ENCODE measurements at regions not wholly inside any gene's neighbourhood (a gene's known extent, or its start where the extent isn't known, plus 50 kb on each side); places are given as distances from the start of the nearest gene placed in this dataset.

DNA sequence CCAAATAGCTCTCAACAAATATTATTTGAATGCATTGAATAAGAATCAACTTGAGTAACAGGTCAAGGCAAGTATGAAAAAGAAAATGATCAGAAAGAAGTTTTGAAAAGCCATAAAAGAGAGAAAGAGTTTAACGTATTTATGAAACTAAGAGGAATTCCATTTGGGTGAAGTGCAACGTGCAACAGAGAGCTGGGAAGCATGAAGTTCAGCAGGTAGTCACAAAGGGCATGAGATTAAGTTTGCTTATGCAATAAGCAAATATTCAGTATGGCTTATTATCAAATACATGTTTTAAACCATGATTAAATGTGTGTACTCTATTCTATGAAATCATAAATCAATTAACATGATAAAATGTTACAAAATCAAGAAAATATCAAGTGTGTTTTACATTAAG is 62.7 kb upstream of the PCDH17 start:
- CTCF ChIA-PET, result no interaction called here
- POLR2A ChIA-PET, result no interaction called here
- Mint-ChIP-seq H3K36me3 (no peaks in the 10 kb centered on the region), H3K27ac (no peak overlapping the region), H3K4me1 (no peaks in the 10 kb centered on the region), H3K27me3 (ENCODE audit: low read depth) (no peaks in the 10 kb centered on the region), H3K9me3 (peaks cover 9% of the 10 kb centered on the region; the same call in 1 of the 2 replicates), H3K4me3 (no peak overlapping the region)
- TF ChIP-seq ZNF423 (CRISPR knock-in tag; IDR thresholded peaks at IDR 0.05), result no peak
- TF ChIP-seq TEAD1 (CRISPR knock-in tag; IDR thresholded peaks at IDR 0.05), result no peak
- no peak for TF ChIP-seq ESRRA (CRISPR knock-in tag; IDR thresholded peaks at IDR 0.05; ENCODE audit: borderline replicate concordance)
- TF ChIP-seq ELF4 (CRISPR knock-in tag; IDR thresholded peaks at IDR 0.05; ENCODE audit: low read depth), result no peak
- TF ChIP-seq ZMAT4 (CRISPR knock-in tag; IDR thresholded peaks at IDR 0.05), result no peak
- no peak for TF ChIP-seq OVOL2 (CRISPR knock-in tag; IDR thresholded peaks at IDR 0.05; ENCODE audit: borderline replicate concordance)
- TF ChIP-seq KAT7 (CRISPR knock-in tag; IDR thresholded peaks at IDR 0.05; ENCODE audit: borderline replicate concordance), result no peak
- no peak for TF ChIP-seq NR3C1 (CRISPR knock-in tag; conservative IDR thresholded peaks at IDR 0.05; ENCODE audit: low read depth)
- no peak for TF ChIP-seq HMGXB4 (CRISPR knock-in tag; IDR thresholded peaks at IDR 0.05)
- TF ChIP-seq ZBTB21 (CRISPR knock-in tag; IDR thresholded peaks at IDR 0.05; ENCODE audit: borderline replicate concordance), result no peak
- TF ChIP-seq, protein P1, sequence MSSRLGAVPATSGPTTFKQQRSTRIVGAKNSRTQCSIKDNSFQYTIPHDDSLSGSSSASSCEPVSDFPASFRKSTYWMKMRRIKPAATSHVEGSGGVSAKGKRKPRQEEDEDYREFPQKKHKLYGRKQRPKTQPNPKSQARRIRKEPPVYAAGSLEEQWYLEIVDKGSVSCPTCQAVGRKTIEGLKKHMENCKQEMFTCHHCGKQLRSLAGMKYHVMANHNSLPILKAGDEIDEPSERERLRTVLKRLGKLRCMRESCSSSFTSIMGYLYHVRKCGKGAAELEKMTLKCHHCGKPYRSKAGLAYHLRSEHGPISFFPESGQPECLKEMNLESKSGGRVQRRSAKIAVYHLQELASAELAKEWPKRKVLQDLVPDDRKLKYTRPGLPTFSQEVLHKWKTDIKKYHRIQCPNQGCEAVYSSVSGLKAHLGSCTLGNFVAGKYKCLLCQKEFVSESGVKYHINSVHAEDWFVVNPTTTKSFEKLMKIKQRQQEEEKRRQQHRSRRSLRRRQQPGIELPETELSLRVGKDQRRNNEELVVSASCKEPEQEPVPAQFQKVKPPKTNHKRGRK (CRISPR knock-in tag; IDR thresholded peaks at IDR 0.05; ENCODE audit: borderline replicate concordance), result no peak
- no peak for TF ChIP-seq FOXP4 (CRISPR knock-in tag; IDR thresholded peaks at IDR 0.05)
- TF ChIP-seq IRF2 (CRISPR knock-in tag; IDR thresholded peaks at IDR 0.05; ENCODE audit: borderline replicate concordance, low read depth), result no peak
- no peak for TF ChIP-seq SMAD3 (CRISPR knock-in tag; IDR thresholded peaks at IDR 0.05; ENCODE audit: borderline replicate concordance)
- TF ChIP-seq, protein P2, sequence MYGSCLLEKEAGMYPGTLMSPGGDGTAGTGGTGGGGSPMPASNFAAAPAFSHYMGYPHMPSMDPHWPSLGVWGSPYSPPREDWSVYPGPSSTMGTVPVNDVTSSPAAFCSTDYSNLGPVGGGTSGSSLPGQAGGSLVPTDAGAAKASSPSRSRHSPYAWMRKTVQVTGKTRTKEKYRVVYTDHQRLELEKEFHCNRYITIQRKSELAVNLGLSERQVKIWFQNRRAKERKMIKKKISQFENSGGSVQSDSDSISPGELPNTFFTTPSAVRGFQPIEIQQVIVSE (CRISPR knock-in tag; IDR thresholded peaks at IDR 0.05; ENCODE audit: borderline replicate concordance), result no peak
- no peak for TF ChIP-seq ZNF416 (CRISPR knock-in tag; IDR thresholded peaks at IDR 0.05)
- TF ChIP-seq ZNF219 (CRISPR knock-in tag; IDR thresholded peaks at IDR 0.05; ENCODE audit: borderline replicate concordance), result no peak
- no peak for DNase-seq (ENCODE audit: low spot score)
- ATAC-seq, result no peak

GRCh38 chr13:57569986-57570385 is 61.6 kb upstream of the PCDH17 start:
- DNase-seq (ENCODE audit: low spot score) (no peak), ATAC-seq (no peak)
- H3K4me1 Mint-ChIP-seq, result 0 out of 2 replicates have a peak, but pooled peaks cover 4% of the 10 kb centered on the region
- H3K27me3 Mint-ChIP-seq (ENCODE audit: low read depth), result no peaks in the 10 kb centered on the region
- no peak overlapping the region for H3K27ac Mint-ChIP-seq
- no peaks in the 10 kb centered on the region for H3K36me3 Mint-ChIP-seq
- ChIA-PET POLR2A (no interaction called here), CTCF (no interaction called here)
- peaks cover 9% of the 10 kb centered on the region; the same call in 1 of the 2 replicates for H3K9me3 Mint-ChIP-seq
- H3K4me3 Mint-ChIP-seq, result no peak overlapping the region
- TF ChIP-seq ZNF232 (CRISPR knock-in tag; IDR thresholded peaks at IDR 0.05) (no peak), USF1 (CRISPR knock-in tag; IDR thresholded peaks at IDR 0.05) (no peak), ZNF263 (CRISPR knock-in tag; IDR thresholded peaks at IDR 0.05; ENCODE audit: low read depth) (no peak), FOXP4 (CRISPR knock-in tag; IDR thresholded peaks at IDR 0.05) (no peak), JAZF1 (CRISPR knock-in tag; IDR thresholded peaks at IDR 0.05) (no peak), NR2C2 (CRISPR knock-in tag; IDR thresholded peaks at IDR 0.05) (no peak), TCF7 (CRISPR knock-in tag; IDR thresholded peaks at IDR 0.05; ENCODE audit: low read depth) (no peak), SOX15 (CRISPR knock-in tag; IDR thresholded peaks at IDR 0.05) (no peak)
- TF ChIP-seq, protein P2 (CRISPR knock-in tag; IDR thresholded peaks at IDR 0.05; ENCODE audit: borderline replicate concordance), result no peak
- TF ChIP-seq, protein P3, sequence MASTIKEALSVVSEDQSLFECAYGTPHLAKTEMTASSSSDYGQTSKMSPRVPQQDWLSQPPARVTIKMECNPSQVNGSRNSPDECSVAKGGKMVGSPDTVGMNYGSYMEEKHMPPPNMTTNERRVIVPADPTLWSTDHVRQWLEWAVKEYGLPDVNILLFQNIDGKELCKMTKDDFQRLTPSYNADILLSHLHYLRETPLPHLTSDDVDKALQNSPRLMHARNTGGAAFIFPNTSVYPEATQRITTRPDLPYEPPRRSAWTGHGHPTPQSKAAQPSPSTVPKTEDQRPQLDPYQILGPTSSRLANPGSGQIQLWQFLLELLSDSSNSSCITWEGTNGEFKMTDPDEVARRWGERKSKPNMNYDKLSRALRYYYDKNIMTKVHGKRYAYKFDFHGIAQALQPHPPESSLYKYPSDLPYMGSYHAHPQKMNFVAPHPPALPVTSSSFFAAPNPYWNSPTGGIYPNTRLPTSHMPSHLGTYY (CRISPR knock-in tag; IDR thresholded peaks at IDR 0.05), result no peak
